NCI-H2171 (cell line): ENCODE measurements at regions not wholly inside any gene's neighbourhood (a gene's known extent, or its start where the extent isn't known, plus 50 kb on each side); places are given as distances from the start of the nearest gene placed in this dataset.

Experiments
- DNase-seq: peaks from one replicate; lab custom pipeline; 2025; lab: John Stamatoyannopoulos, UW

GRCh38 chr5:98606961-98607360 lies 166.5 kb upstream of the RGMB start:
- no peak for DNase-seq

GRCh38 chr5:98608052-98608451 lies 165.4 kb upstream of the RGMB start:
- DNase-seq, result no peak

- no peak for DNase-seq
These were observed 159.1 kb upstream of the RGMB start for GRCh38 chr5:98614341-98614740.

GRCh38 chr5:98621821-98622220 lies 151.6 kb upstream of the RGMB start:
- no peak for DNase-seq

- DNase-seq, result no peak
These were observed 149.2 kb upstream of the RGMB start for GRCh38 chr5:98624145-98624880.

GRCh38 chr5:98627121-98627520 lies 146.3 kb upstream of the RGMB start:
- no peak for DNase-seq

GRCh38 chr5:98630621-98631020 lies 142.8 kb upstream of the RGMB start:
- DNase-seq, result no peak

- no peak for DNase-seq
These were observed 142.0 kb upstream of the RGMB start for GRCh38 chr5:98631311-98632054.

- no peak for DNase-seq
These were observed 137.8 kb upstream of the RGMB start for GRCh38 chr5:98635656-98636055.

GRCh38 chr5:98637116-98637515 lies 136.3 kb upstream of the RGMB start:
- no peak for DNase-seq

- no peak for DNase-seq
These were observed 135.9 kb upstream of the RGMB start for GRCh38 chr5:98637557-98637956.

- no peak for DNase-seq
These were observed 135.4 kb upstream of the RGMB start for GRCh38 chr5:98638111-98638510.

- no peak for DNase-seq
These were observed 134.8 kb upstream of the RGMB start for GRCh38 chr5:98638701-98639100.

GRCh38 chr5:98639274-98639673 lies 134.2 kb upstream of the RGMB start:
- no peak for DNase-seq

GRCh38 chr5:98641671-98642070 lies 131.8 kb upstream of the RGMB start:
- no peak for DNase-seq

- DNase-seq, result no peak
These were observed 129.9 kb upstream of the RGMB start for GRCh38 chr5:98643569-98643968.

GRCh38 chr5:98651715-98652114 lies 121.7 kb upstream of the RGMB start:
- DNase-seq, result no peak

GRCh38 chr5:98656125-98656795 lies 117.2 kb upstream of the RGMB start:
- no peak for DNase-seq

- DNase-seq, result no peak
These were observed 116.7 kb upstream of the RGMB start for GRCh38 chr5:98656796-98657195.

- DNase-seq, result no peak
These were observed 115.9 kb upstream of the RGMB start for GRCh38 chr5:98657559-98657958.

- DNase-seq, result no peak
These were observed 109.9 kb upstream of the RGMB start for GRCh38 chr5:98663521-98663920.

- no peak for DNase-seq
These were observed 108.7 kb upstream of the RGMB start for GRCh38 chr5:98664736-98665135.

- no peak for DNase-seq
These were observed 93.5 kb upstream of the RGMB start for GRCh38 chr5:98679963-98680362.
